ENCODE measurements at regions not wholly inside any gene's neighbourhood (a gene's known extent, or its start where the extent isn't known, plus 50 kb on each side); places are given as distances from the start of the nearest gene placed in this dataset.

- H3K36me3 ChIP-seq (ENCODE audit: control insufficient read depth in 2 of 3, insufficient read depth in 3 of 3, low read length in 3 of 3) = no peaks in the 10 kb centered on the region
- H3K9me3 ChIP-seq (ENCODE audit: control insufficient read depth in 2 of 3, insufficient read depth in 1 of 3, low read length in 3 of 3) = no peaks in the 10 kb centered on the region
- H3K4me3 ChIP-seq (ENCODE audit: low read length in 3 of 3) = no peak overlapping the region
- no peaks in the 10 kb centered on the region for H3K4me1 ChIP-seq (ENCODE audit: control insufficient read depth in 2 of 3, insufficient read depth in 2 of 3, low read depth in 1 of 3, low read length in 3 of 3)
- H3K27me3 ChIP-seq (ENCODE audit: control insufficient read depth, insufficient read depth, low read length) = no peaks in the 10 kb centered on the region
- no peak overlapping the region for H3K9ac ChIP-seq (ENCODE audit: low read length in 3 of 3)
- TF ChIP-seq, protein P1, sequence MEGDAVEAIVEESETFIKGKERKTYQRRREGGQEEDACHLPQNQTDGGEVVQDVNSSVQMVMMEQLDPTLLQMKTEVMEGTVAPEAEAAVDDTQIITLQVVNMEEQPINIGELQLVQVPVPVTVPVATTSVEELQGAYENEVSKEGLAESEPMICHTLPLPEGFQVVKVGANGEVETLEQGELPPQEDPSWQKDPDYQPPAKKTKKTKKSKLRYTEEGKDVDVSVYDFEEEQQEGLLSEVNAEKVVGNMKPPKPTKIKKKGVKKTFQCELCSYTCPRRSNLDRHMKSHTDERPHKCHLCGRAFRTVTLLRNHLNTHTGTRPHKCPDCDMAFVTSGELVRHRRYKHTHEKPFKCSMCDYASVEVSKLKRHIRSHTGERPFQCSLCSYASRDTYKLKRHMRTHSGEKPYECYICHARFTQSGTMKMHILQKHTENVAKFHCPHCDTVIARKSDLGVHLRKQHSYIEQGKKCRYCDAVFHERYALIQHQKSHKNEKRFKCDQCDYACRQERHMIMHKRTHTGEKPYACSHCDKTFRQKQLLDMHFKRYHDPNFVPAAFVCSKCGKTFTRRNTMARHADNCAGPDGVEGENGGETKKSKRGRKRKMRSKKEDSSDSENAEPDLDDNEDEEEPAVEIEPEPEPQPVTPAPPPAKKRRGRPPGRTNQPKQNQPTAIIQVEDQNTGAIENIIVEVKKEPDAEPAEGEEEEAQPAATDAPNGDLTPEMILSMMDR (IDR thresholded peaks at IDR 0.05; ENCODE audit: borderline replicate concordance, extremely low read depth, insufficient read depth) = no peak
- no peak for DNase-seq
- H3K27ac ChIP-seq (ENCODE audit: low read depth in 2 of 2, low read length in 2 of 2) = no peak overlapping the region
- intact Hi-C loops (cut with DNase I) = no loop called here
- FAIRE-seq = no peak
These were observed 1466.9 kb downstream of the LRRC4C start for GRCh38 chr11:39992551-39992950.

- Histone ChIP-seq H3K27me3 (ENCODE audit: control insufficient read depth, insufficient read depth, low read length) (no peaks in the 10 kb centered on the region), H3K36me3 (ENCODE audit: control insufficient read depth in 2 of 3, insufficient read depth in 3 of 3, low read length in 3 of 3) (no peaks in the 10 kb centered on the region), H3K27ac (ENCODE audit: low read depth in 2 of 2, low read length in 2 of 2) (peak overlapping the region in 1 of 2 donors; percentile 52), H3K4me3 (ENCODE audit: low read length in 3 of 3) (peak overlapping the region; percentile 21 to 36 (median 29)), H3K9me3 (ENCODE audit: control insufficient read depth in 2 of 3, insufficient read depth in 1 of 3, low read length in 3 of 3) (no peaks in the 10 kb centered on the region), H3K9ac (ENCODE audit: low read length in 3 of 3) (no peak overlapping the region), H3K4me1 (ENCODE audit: control insufficient read depth in 2 of 3, insufficient read depth in 2 of 3, low read depth in 1 of 3, low read length in 3 of 3) (no peaks in the 10 kb centered on the region)
- intact Hi-C loops (cut with DNase I) = no loop called here
- FAIRE-seq (no peak), DNase-seq (peak in 3 of 5 donors; percentile 57 to 94 (median 94))
- TF ChIP-seq, protein P1 (IDR thresholded peaks at IDR 0.05; ENCODE audit: borderline replicate concordance, extremely low read depth, insufficient read depth) = no peak
These were observed 1469.0 kb downstream of the LRRC4C start for GRCh38 chr11:39990421-39990831.

- H3K9ac ChIP-seq (ENCODE audit: low read length in 3 of 3) = no peak overlapping the region
- TF ChIP-seq, protein P1 (IDR thresholded peaks at IDR 0.05; ENCODE audit: borderline replicate concordance, extremely low read depth, insufficient read depth) = no peak
- H3K27me3 ChIP-seq (ENCODE audit: control insufficient read depth, insufficient read depth, low read length) = no peaks in the 10 kb centered on the region
- H3K36me3 ChIP-seq (ENCODE audit: control insufficient read depth in 2 of 3, insufficient read depth in 3 of 3, low read length in 3 of 3) = no peaks in the 10 kb centered on the region
- no peaks in the 10 kb centered on the region for H3K4me1 ChIP-seq (ENCODE audit: control insufficient read depth in 2 of 3, insufficient read depth in 2 of 3, low read depth in 1 of 3, low read length in 3 of 3)
- FAIRE-seq (no peak), DNase-seq (no peak)
- H3K9me3 ChIP-seq (ENCODE audit: control insufficient read depth in 2 of 3, insufficient read depth in 1 of 3, low read length in 3 of 3) = no peaks in the 10 kb centered on the region
- H3K4me3 ChIP-seq (ENCODE audit: low read length in 3 of 3) = no peak overlapping the region
- H3K27ac ChIP-seq (ENCODE audit: low read depth in 2 of 2, low read length in 2 of 2) = no peak overlapping the region
- intact Hi-C loops (cut with DNase I) = no loop called here
These were observed 1484.4 kb downstream of the LRRC4C start for GRCh38 chr11:39975091-39975490.

DNA sequence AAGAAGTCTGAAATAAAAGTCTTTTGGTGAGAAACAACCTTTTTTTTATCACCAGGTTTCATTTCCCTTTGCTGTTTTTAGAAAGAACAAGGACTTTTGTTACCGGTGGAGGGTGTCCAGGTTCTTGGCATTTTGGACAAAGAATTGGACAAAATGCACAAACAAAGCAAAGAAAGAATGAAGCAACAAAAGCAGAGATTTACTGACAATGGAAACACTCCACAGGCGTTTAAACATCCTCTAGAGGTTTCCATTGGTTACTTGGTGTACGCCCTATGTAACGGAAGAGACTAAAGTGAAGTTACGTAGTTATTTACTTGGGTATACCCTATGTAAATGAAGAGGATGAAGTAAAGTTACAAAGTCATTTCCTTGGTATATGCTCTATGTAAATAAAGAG, 1487.0 kb downstream of the LRRC4C start:
- H3K4me3 ChIP-seq (ENCODE audit: low read length in 3 of 3) = no peak overlapping the region
- no peak overlapping the region for H3K9ac ChIP-seq (ENCODE audit: low read length in 3 of 3)
- no peak for DNase-seq
- H3K27me3 ChIP-seq (ENCODE audit: control insufficient read depth, insufficient read depth, low read length) = no peaks in the 10 kb centered on the region
- H3K9me3 ChIP-seq (ENCODE audit: control insufficient read depth in 2 of 3, insufficient read depth in 1 of 3, low read length in 3 of 3) = no peaks in the 10 kb centered on the region
- no peaks in the 10 kb centered on the region for H3K4me1 ChIP-seq (ENCODE audit: control insufficient read depth in 2 of 3, insufficient read depth in 2 of 3, low read depth in 1 of 3, low read length in 3 of 3)
- TF ChIP-seq, protein P1 (IDR thresholded peaks at IDR 0.05; ENCODE audit: borderline replicate concordance, extremely low read depth, insufficient read depth) = no peak
- H3K36me3 ChIP-seq (ENCODE audit: control insufficient read depth in 2 of 3, insufficient read depth in 3 of 3, low read length in 3 of 3) = no peaks in the 10 kb centered on the region
- FAIRE-seq = no peak
- intact Hi-C loops (cut with DNase I) = no loop called here
- no peak overlapping the region for H3K27ac ChIP-seq (ENCODE audit: low read depth in 2 of 2, low read length in 2 of 2)

All from kidney (tissue), 13 donors.